ENCODE measurements at regions not wholly inside any gene's neighbourhood (a gene's known extent, or its start where the extent isn't known, plus 50 kb on each side); places are given as distances from the start of the nearest gene placed in this dataset.

DNA sequence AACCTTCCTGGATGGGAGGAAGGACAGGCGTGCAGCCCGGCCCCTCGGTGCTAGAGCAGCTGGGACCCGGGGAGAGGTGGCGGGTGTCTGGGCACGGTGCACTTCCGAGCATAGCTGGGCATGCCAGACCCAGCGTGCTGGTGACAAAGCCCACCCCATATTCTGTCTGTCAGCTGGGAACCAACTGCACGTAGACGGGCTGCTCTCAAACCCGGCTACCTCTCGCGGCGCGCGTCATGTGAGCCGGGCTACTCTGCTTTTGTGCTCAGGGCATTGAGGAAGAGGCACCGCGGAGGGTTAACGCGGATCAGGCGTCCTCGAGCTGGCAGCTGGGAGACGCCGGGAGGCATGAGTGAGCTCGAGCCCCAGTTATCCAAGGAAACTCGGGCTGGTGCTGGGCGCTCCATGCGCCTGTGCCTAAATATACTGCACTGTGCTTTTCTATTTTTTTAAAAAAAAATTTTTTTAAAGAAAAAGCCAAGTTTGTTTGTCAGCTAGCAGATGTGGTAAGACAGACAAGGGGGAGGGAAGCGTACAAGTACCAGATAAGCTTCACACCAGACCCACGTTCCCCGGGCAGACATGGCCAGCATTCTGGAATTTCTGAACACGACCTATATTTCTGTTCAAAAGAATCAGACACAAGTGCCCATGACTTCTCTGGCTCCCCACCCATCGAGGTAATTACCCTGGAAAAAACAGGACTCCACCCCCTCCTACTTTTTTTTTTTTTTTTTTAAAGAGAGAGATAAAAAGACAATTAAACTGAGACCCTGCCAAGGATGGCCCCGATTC is 425.6 kb downstream of the SHANK2 start:
- WGBS (ENCODE audit: insufficient coverage, low coverage, missing lambda C conversion rate) = 1% methylated on average over 35 of the region's 35 CpGs
- BruUV-seq (replicated peaks) = no TSS peak
- H3K9me1 ChIP-seq (ENCODE audit: control insufficient read depth, insufficient read depth, low read length) = peaks cover 3% of the 10 kb centered on the region
- no peak overlapping the region for H2AFZ ChIP-seq (ENCODE audit: low read depth, low read length)
- H3K9ac ChIP-seq (ENCODE audit: insufficient read depth in 1 of 2, low read depth in 2 of 2, low read length in 2 of 2) = no peak overlapping the region
- intact Hi-C loops (cut with micrococcal nuclease) = no loop called here
- DNase-seq (ENCODE audit: extremely low read depth in 1 of 4, low spot score in 3 of 4) = no peak
- H3K79me2 ChIP-seq (ENCODE audit: control insufficient read depth, insufficient read depth, low read length) = no peaks in the 10 kb centered on the region
- in situ Hi-C loops (cut with MboI) = no loop called here
- no peaks in the 10 kb centered on the region for H3K9me3 ChIP-seq (replicated peaks; ENCODE audit: control insufficient read depth, insufficient read depth, low read depth, low read length)
- H3K27me3 ChIP-seq (ENCODE audit: control insufficient read depth in 2 of 2, insufficient read depth in 2 of 2, low read length in 2 of 2) = peaks cover 33 to 71% of the 10 kb centered on the region in 2 experiments; a peak in 3 of 5 replicates
- ChIA-PET POLR2A (no interaction called here), CTCF (ENCODE audit: low intra/inter-chr PET ratio) (no interaction called here)
- H4K20me1 ChIP-seq (replicated peaks; ENCODE audit: control insufficient read depth, insufficient read depth, low read length) = peaks cover 10% of the 10 kb centered on the region; the same call in 1 of the 2 replicates
- H3K27ac ChIP-seq (ENCODE audit: extremely low read depth, low read depth, low read length) = no peak overlapping the region
- H3K36me3 ChIP-seq (ENCODE audit: control insufficient read depth, insufficient read depth, low read length) = no peaks in the 10 kb centered on the region
- no peaks in the 10 kb centered on the region for H3K4me1 ChIP-seq (replicated peaks in 1 of 2; ENCODE audit: control insufficient read depth in 2 of 2, insufficient read depth in 2 of 2, low read length in 2 of 2)
- no peak for FAIRE-seq
- ATAC-seq = no peak
- TF ChIP-seq, protein P1, sequence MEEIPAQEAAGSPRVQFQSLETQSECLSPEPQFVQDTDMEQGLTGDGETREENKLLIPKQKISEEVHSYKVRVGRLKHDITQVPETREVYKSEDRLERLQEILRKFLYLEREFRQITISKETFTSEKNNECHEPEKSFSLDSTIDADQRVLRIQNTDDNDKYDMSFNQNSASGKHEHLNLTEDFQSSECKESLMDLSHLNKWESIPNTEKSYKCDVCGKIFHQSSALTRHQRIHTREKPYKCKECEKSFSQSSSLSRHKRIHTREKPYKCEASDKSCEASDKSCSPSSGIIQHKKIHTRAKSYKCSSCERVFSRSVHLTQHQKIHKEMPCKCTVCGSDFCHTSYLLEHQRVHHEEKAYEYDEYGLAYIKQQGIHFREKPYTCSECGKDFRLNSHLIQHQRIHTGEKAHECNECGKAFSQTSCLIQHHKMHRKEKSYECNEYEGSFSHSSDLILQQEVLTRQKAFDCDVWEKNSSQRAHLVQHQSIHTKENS (CRISPR knock-in tag; IDR thresholded peaks at IDR 0.05) = no peak
- TF ChIP-seq, protein P2, sequence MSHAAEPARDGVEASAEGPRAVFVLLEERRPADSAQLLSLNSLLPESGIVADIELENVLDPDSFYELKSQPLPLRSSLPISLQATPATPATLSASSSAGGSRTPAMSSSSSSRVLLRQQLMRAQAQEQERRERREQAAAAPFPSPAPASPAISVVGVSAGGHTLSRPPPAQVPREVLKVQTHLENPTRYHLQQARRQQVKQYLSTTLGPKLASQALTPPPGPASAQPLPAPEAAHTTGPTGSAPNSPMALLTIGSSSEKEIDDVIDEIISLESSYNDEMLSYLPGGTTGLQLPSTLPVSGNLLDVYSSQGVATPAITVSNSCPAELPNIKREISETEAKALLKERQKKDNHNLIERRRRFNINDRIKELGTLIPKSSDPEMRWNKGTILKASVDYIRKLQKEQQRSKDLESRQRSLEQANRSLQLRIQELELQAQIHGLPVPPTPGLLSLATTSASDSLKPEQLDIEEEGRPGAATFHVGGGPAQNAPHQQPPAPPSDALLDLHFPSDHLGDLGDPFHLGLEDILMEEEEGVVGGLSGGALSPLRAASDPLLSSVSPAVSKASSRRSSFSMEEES (CRISPR knock-in tag; IDR thresholded peaks at IDR 0.05) = no peak
- TF ChIP-seq, protein P3, sequence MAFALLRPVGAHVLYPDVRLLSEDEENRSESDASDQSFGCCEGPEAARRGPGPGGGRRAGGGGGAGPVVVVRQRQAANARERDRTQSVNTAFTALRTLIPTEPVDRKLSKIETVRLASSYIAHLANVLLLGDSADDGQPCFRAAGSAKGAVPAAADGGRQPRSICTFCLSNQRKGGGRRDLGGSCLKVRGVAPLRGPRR (CRISPR knock-in tag; IDR thresholded peaks at IDR 0.05) = no peak
- TF ChIP-seq YY1 (IDR thresholded peaks at IDR 0.05; ENCODE audit: borderline replicate concordance in 1 of 3, control insufficient read depth in 1 of 3, extremely low read depth in 1 of 3, insufficient read depth in 3 of 3, insufficient read length in 1 of 3, insufficient replicate concordance in 2 of 3, low read depth in 1 of 3, low read length in 2 of 3) (no peak), ZEB2 (IDR thresholded peaks at IDR 0.05) (no peak), ZZZ3 (IDR thresholded peaks at IDR 0.05) (no peak), TAL1 (IDR thresholded peaks at IDR 0.05) (no peak)
- H3K4me2 ChIP-seq (ENCODE audit: insufficient read depth, low read length) = no peak overlapping the region
- no peak overlapping the region for H3K4me3 ChIP-seq

Measured in K562 (cell line).